Caki2 (cell line): ENCODE measurements at regions not wholly inside any gene's neighbourhood (a gene's known extent, or its start where the extent isn't known, plus 50 kb on each side); places are given as distances from the start of the nearest gene placed in this dataset.
A peak's percentile ranks its signal among the peaks of the same experiment; 100 is the strongest.
"Not testable (repeated sequence)": the region's sequence is repeated elsewhere in the genome, so short reads cannot be mapped to it uniquely, and the experiment has no call there.

Source experiments
- DNase-seq: peaks from one replicate; pipeline ENCODE4 v3.0.0-alpha.2; 2015; ENCODE audit warnings: low read depth
- in situ Hi-C: cut with HindIII; loops from 2 replicates; pipeline ENCODE4 v1.10.0; 2016; ENCODE audit warnings: low sequenced_read_pairs, low pct_unique_long_range_greater_than_20kb, mixed read lengths

GRCh38 chr6:134432036-134432435 lies 114.1 kb upstream of the SGK1 start:
- no peak for DNase-seq
- in situ Hi-C loops: no loop called here

GRCh38 chr6:134431421-134431859 lies 113.5 kb upstream of the SGK1 start:
- peak; percentile 6 for DNase-seq

GRCh38 chr6:134429861-134430380 lies 112.0 kb upstream of the SGK1 start:
- in situ Hi-C loops: no loop called here
- no peak for DNase-seq

More at GRCh38 chr6:134431421-134431859, 113.5 kb upstream of the SGK1 start:
- in situ Hi-C loops: no loop called here

GRCh38 chr6:134427721-134428120 lies 109.8 kb upstream of the SGK1 start:
- in situ Hi-C loops: no loop called here
- no peak for DNase-seq

GRCh38 chr6:134426623-134427022 lies 108.7 kb upstream of the SGK1 start:
- in situ Hi-C loops: no loop called here
- no peak for DNase-seq

GRCh38 chr6:134425917-134426316 lies 108.0 kb upstream of the SGK1 start:
- in situ Hi-C loops, DNase-seq: not testable (repeated sequence)

GRCh38 chr6:134425513-134425912 lies 107.6 kb upstream of the SGK1 start:
- peak; percentile 76 for DNase-seq
- in situ Hi-C loops: no loop called here

- in situ Hi-C loops: no loop called here
- DNase-seq: no peak
Measured at GRCh38 chr6:134424798-134425170, 106.9 kb upstream of the SGK1 start.

- DNase-seq: no peak
- in situ Hi-C loops: no loop called here
Measured at GRCh38 chr6:134424165-134424797, 106.4 kb upstream of the SGK1 start.

GRCh38 chr6:134422426-134423231 lies 104.7 kb upstream of the SGK1 start:
- in situ Hi-C loops: no loop called here
- DNase-seq: peak; percentile 91

- in situ Hi-C loops: no loop called here
- no peak for DNase-seq
Measured at GRCh38 chr6:134421501-134421900, 103.6 kb upstream of the SGK1 start.

- in situ Hi-C loops: no loop called here
- peak; percentile 70 for DNase-seq
Measured at GRCh38 chr6:134420614-134421181, 102.8 kb upstream of the SGK1 start.

GRCh38 chr6:134419716-134420115 lies 101.8 kb upstream of the SGK1 start:
- peak; percentile 27 for DNase-seq

GRCh38 chr6:134416418-134417154 lies 98.7 kb upstream of the SGK1 start:
- DNase-seq: no peak
- in situ Hi-C loops: no loop called here

More at GRCh38 chr6:134419716-134420115, 101.8 kb upstream of the SGK1 start:
- in situ Hi-C loops: no loop called here

GRCh38 chr6:134415656-134416055 lies 97.7 kb upstream of the SGK1 start:
- DNase-seq: no peak
- in situ Hi-C loops: no loop called here

- in situ Hi-C loops: no loop called here
- DNase-seq: no peak
Measured at GRCh38 chr6:134415194-134415593, 97.3 kb upstream of the SGK1 start.

GRCh38 chr6:134414793-134415192 lies 96.9 kb upstream of the SGK1 start:
- no peak for DNase-seq
- in situ Hi-C loops: no loop called here

GRCh38 chr6:134413241-134413643 lies 95.3 kb upstream of the SGK1 start:
- in situ Hi-C loops: no loop called here
- DNase-seq: no peak
